ENCODE measurements at regions not wholly inside any gene's neighbourhood (a gene's known extent, or its start where the extent isn't known, plus 50 kb on each side); places are given as distances from the start of the nearest gene placed in this dataset.
"Not testable (repeated sequence)": the region's sequence is repeated elsewhere in the genome, so short reads cannot be mapped to it uniquely, and the experiment has no call there.

GRCh38 chr21:36261459-36261858 is 58.5 kb upstream of the MORC3 start:
- Histone ChIP-seq H3K4me3 (no peak overlapping the region), H3K36me3 (peaks cover 3% of the 10 kb centered on the region), H3K27ac (no peak overlapping the region), H3K27me3 (replicated peaks; ENCODE audit: insufficient read depth) (no peaks in the 10 kb centered on the region), H3K4me1 (ENCODE audit: control insufficient read depth in 1 of 2, low read depth in 2 of 2) (peaks cover 0 to 7% of the 10 kb centered on the region in 2 donors), H3K9me3 (no peaks in the 10 kb centered on the region)
- no peak for TF ChIP-seq CTCF (IDR thresholded peaks at IDR 0.05)
- ATAC-seq (ENCODE audit: insufficient number of reproducible peaks, low FRiP score, low read depth) (no peak), DNase-seq (ENCODE audit: low spot score) (no peak)

- H3K27me3 ChIP-seq (replicated peaks; ENCODE audit: insufficient read depth): no peaks in the 10 kb centered on the region
- peaks cover 3% of the 10 kb centered on the region for H3K36me3 ChIP-seq
- TF ChIP-seq CTCF (IDR thresholded peaks at IDR 0.05): no peak
- ATAC-seq (ENCODE audit: insufficient number of reproducible peaks, low FRiP score, low read depth): no peak
- DNase-seq (ENCODE audit: low spot score): no peak
- H3K9me3 ChIP-seq: no peaks in the 10 kb centered on the region
- no peak overlapping the region for H3K27ac ChIP-seq
- no peak overlapping the region for H3K4me3 ChIP-seq
- H3K4me1 ChIP-seq (ENCODE audit: control insufficient read depth in 1 of 2, low read depth in 2 of 2): peaks cover 0 to 7% of the 10 kb centered on the region in 2 donors
Measured at GRCh38 chr21:36263797-36264196, 56.2 kb upstream of the MORC3 start.

GRCh38 chr21:36265431-36265830 is 54.6 kb upstream of the MORC3 start:
- Histone ChIP-seq H3K4me1 (ENCODE audit: control insufficient read depth in 1 of 2, low read depth in 2 of 2) (no peaks in the 10 kb centered on the region), H3K4me3 (no peak overlapping the region), H3K9me3 (no peaks in the 10 kb centered on the region), H3K36me3 (peaks cover 3% of the 10 kb centered on the region), H3K27me3 (replicated peaks; ENCODE audit: insufficient read depth) (no peaks in the 10 kb centered on the region), H3K27ac (no peak overlapping the region)
- no peak for TF ChIP-seq CTCF (IDR thresholded peaks at IDR 0.05)
- DNase-seq (ENCODE audit: low spot score) (no peak), ATAC-seq (ENCODE audit: insufficient number of reproducible peaks, low FRiP score, low read depth) (no peak)

GRCh38 chr21:36267828-36268227 is 52.2 kb upstream of the MORC3 start:
- H3K9me3 ChIP-seq; H3K4me3 ChIP-seq; H3K27me3 ChIP-seq (replicated peaks; ENCODE audit: insufficient read depth); H3K4me1 ChIP-seq (ENCODE audit: control insufficient read depth in 1 of 2, low read depth in 2 of 2); DNase-seq (ENCODE audit: low spot score); ATAC-seq (ENCODE audit: insufficient number of reproducible peaks, low FRiP score, low read depth); H3K36me3 ChIP-seq; H3K27ac ChIP-seq: not testable (repeated sequence)

- H3K27me3 ChIP-seq (replicated peaks; ENCODE audit: insufficient read depth); DNase-seq (ENCODE audit: low spot score); H3K4me1 ChIP-seq (ENCODE audit: control insufficient read depth in 1 of 2, low read depth in 2 of 2); H3K36me3 ChIP-seq; H3K9me3 ChIP-seq; H3K4me3 ChIP-seq; H3K27ac ChIP-seq; ATAC-seq (ENCODE audit: insufficient number of reproducible peaks, low FRiP score, low read depth): not testable (repeated sequence)
Measured at GRCh38 chr21:36268264-36268663, 51.7 kb upstream of the MORC3 start.
